Activated naive CD4-positive, alpha-beta T cell treated with anti-CD3 and anti-CD28 coated beads, Interleukin-2, amount 10 ng/mL, durations not matched to agents 7 days and 5 days (primary cell): ENCODE measurements at regions not wholly inside any gene's neighbourhood (a gene's known extent, or its start where the extent isn't known, plus 50 kb on each side); places are given as distances from the start of the nearest gene placed in this dataset.
"Not testable (repeated sequence)": the region's sequence is repeated elsewhere in the genome, so short reads cannot be mapped to it uniquely, and the experiment has no call there.

ENCODE experiments used
- CTCF ChIA-PET: fragments of 350-600 bp; sonication (Branson Sonifier 250); formaldehyde crosslinking; loops from one replicate; lab custom pipeline; 2021; ENCODE audit warnings: antibody characterized with exemption; lab: Charles Lee
- DNase-seq: peaks from one replicate; pipeline ENCODE4 v3.0.0-alpha.2; 2020
- H3K27ac Mint-ChIP-seq: one replicate; pipeline ENCODE4 v1.8.0; 2021; ENCODE audit warnings: mild to moderate bottlenecking, moderate library complexity, mixed read lengths
- H3K27me3 Mint-ChIP-seq: one replicate; pipeline ENCODE4 v1.8.0; 2021; ENCODE audit warnings: mild to moderate bottlenecking, mixed read lengths
- H3K36me3 Mint-ChIP-seq: one replicate; pipeline ENCODE4 v1.8.0; 2021; ENCODE audit warnings: mixed read lengths
- H3K4me1 Mint-ChIP-seq: one replicate; pipeline ENCODE4 v1.8.0; 2021; ENCODE audit warnings: mixed read lengths
- H3K4me3 Mint-ChIP-seq: one replicate; pipeline ENCODE4 v1.8.0; 2021; ENCODE audit warnings: mild to moderate bottlenecking, moderate library complexity, mixed read lengths
- H3K9me3 Mint-ChIP-seq: one replicate; pipeline ENCODE4 v1.8.0; 2021; ENCODE audit warnings: mixed read lengths

DNA sequence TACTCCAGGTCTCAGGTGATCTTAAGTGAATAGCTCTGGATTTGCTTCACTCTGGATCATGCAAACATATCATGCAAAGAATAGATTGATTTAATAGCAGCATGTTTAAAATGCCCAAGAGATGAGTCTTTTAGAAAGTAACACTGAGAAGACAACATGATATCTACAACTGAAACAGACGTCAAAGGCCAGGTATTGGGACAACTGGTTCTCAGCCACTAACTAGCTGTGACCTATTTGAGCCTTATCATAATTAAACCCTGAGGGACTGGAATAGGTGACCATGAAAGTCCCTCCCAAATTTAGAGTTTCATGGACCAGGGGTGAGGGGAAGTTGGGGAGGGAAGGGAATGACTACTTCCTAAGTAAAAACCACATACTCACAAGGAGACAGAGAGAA, 95.7 kb downstream of the NIBAN1 start:
- Mint-ChIP-seq H3K4me1 (peaks cover 6% of the 10 kb centered on the region), H3K9me3 (no peaks in the 10 kb centered on the region), H3K27ac (no peak overlapping the region), H3K4me3 (no peak overlapping the region), H3K36me3 (peaks cover 22% of the 10 kb centered on the region), H3K27me3 (peaks cover 3% of the 10 kb centered on the region)
- no peak for DNase-seq
- CTCF ChIA-PET = no interaction called here

DNA sequence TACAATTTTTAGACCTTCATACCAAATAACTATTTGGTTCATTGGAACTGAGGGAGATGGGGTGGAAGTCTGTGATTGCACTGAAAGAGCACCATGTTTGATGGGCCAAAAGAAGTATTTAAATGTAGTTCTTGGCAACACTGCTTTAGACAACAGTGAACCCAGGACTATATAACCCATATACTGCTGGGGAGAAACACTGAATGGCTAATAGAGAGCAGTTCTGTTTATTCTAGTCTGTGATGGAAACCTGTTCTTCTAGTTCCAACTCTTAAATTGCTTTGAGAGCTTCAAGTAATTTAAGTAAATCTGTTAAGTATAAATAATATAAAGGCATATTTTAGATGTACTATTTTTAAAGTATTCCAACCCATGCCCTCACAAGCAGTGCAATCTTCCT, 96.3 kb downstream of the NIBAN1 start:
- DNase-seq = no peak
- CTCF ChIA-PET = no interaction called here
- Mint-ChIP-seq H3K9me3 (no peaks in the 10 kb centered on the region), H3K4me1 (peaks cover 2% of the 10 kb centered on the region), H3K36me3 (peaks cover 18% of the 10 kb centered on the region), H3K27ac (no peak overlapping the region), H3K4me3 (no peak overlapping the region), H3K27me3 (peaks cover 3% of the 10 kb centered on the region)

DNA sequence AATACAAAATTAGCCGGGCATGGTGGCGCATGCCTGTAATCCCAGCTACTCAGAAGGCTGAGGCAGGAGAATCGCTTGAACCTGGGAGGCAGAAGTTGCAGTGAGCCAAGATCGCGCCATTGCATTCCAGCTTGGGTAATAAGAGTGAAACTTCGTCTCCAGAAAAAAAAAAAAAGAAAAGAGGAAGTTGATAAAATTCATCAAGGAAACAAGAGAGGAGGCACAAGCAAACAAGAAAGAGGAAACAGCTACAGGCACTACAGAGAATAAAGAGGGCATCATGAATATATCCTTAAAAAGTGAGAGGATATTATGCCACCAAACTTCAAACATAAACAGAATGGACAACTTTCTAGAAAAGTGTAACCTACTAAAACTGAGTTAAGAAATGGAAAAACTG, 98.3 kb downstream of the NIBAN1 start:
- H3K4me1 Mint-ChIP-seq, H3K4me3 Mint-ChIP-seq, CTCF ChIA-PET, H3K27ac Mint-ChIP-seq, H3K9me3 Mint-ChIP-seq, DNase-seq, H3K27me3 Mint-ChIP-seq: not testable (repeated sequence)
- peaks cover 23% of the 10 kb centered on the region for H3K36me3 Mint-ChIP-seq

DNA sequence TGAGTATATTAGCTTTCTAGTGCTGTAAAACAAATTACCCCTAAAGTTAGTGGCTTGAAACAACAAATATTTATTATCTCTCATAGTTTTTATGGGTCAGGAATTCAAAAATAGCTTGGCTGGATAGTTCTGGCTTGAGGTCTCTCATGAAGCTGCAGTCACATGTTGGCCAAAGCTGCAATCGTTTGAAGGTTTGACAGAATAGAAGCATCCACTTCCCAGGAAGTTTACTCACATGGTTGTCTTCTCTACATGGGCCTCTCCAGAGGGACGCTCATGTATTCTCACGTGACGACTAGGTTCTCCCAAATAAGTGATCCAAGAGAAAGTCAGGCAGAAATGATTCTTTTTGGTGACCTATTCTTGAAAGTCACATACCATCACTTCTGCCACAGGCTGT, 99.1 kb downstream of the NIBAN1 start:
- no peak for DNase-seq
- no peaks in the 10 kb centered on the region for H3K9me3 Mint-ChIP-seq
- peaks cover 5% of the 10 kb centered on the region for H3K4me1 Mint-ChIP-seq
- peaks cover 24% of the 10 kb centered on the region for H3K36me3 Mint-ChIP-seq
- peaks cover 3% of the 10 kb centered on the region for H3K27me3 Mint-ChIP-seq
- H3K27ac Mint-ChIP-seq = no peak overlapping the region
- no peak overlapping the region for H3K4me3 Mint-ChIP-seq
- CTCF ChIA-PET = interaction anchor here (0.6 to 1.5 kb wide), 2 partner anchors 14 to 107 kb away, joined by 4 to 5 read pairs; no protein-coding TSS in a partner anchor

DNA sequence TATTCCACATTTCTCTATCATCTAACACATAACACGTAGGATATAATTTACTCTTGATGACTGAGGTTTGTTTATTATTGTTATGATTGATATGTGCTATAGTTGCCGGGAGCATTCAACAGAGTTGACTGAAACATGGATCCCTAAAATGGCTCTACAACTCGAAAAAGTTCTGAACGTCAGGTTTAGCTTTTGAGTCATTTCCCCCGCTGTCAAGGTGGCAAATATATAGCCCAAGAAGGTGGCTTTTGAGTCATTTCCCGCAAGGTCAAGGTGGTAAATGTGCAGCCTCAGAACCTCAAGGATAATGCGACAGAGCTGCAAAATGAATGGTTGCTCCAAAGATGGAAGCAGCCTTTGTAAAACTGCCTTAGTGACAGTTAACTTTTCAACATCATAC, 104.0 kb downstream of the NIBAN1 start:
- Mint-ChIP-seq H3K4me3 (no peak overlapping the region), H3K36me3 (peaks cover 30% of the 10 kb centered on the region), H3K27me3 (no peaks in the 10 kb centered on the region), H3K27ac (no peak overlapping the region), H3K4me1 (peaks cover 40% of the 10 kb centered on the region), H3K9me3 (no peaks in the 10 kb centered on the region)
- CTCF ChIA-PET = interaction anchor here (0.5 to 0.9 kb wide), 2 partner anchors 12 to 65 kb away, joined by 3 to 5 read pairs; no protein-coding TSS in a partner anchor
- no peak for DNase-seq

DNA sequence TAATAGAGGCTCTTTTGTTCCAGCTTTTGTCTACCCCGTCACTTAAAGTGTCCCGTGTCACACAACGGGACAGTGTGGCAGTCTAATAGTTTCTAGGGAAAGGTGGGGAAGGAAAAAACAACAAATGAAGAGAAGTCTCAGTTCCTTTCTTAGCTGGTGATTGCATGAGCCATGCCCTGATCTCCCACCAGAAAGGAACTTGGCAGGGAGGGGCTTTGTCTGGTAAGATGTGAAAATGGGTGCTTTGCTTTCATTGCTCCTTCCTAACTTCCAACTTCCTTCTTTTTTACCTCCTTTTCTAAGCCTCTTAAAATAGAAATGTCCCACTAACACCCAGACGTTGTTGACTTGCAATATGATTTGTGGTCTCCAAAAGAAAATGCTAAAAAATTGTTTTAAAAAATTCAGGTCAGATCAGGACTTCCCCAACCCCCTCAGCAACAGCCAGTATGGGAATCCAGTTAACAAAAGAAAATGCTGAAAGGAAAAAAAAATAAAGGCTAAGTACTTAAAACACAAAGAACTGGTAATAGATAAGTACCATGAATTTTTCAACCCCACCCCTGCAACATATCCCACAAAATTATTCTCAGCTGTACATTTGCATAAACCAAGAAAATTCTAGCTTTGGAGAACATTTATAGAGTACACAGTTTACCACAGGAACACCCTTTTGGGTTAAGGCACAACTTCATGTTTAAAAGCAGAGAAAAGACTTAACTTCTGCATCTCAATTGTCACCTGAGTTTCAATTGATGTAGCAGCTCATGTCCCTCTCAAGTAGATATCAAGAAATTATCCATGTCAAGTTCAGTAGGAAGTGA, 106.2 kb downstream of the NIBAN1 start:
- H3K27ac Mint-ChIP-seq = peak overlapping the region; percentile 25
- no peak for DNase-seq
- CTCF ChIA-PET = interaction anchor here (1.5 to 1.8 kb wide), 2 partner anchors 62 to 813 kb away, joined by 4 to 7 read pairs; no protein-coding TSS in a partner anchor
- no peak overlapping the region for H3K4me3 Mint-ChIP-seq
- no peaks in the 10 kb centered on the region for H3K9me3 Mint-ChIP-seq
- peaks cover 42% of the 10 kb centered on the region for H3K4me1 Mint-ChIP-seq
- no peaks in the 10 kb centered on the region for H3K27me3 Mint-ChIP-seq
- peaks cover 31% of the 10 kb centered on the region for H3K36me3 Mint-ChIP-seq

DNA sequence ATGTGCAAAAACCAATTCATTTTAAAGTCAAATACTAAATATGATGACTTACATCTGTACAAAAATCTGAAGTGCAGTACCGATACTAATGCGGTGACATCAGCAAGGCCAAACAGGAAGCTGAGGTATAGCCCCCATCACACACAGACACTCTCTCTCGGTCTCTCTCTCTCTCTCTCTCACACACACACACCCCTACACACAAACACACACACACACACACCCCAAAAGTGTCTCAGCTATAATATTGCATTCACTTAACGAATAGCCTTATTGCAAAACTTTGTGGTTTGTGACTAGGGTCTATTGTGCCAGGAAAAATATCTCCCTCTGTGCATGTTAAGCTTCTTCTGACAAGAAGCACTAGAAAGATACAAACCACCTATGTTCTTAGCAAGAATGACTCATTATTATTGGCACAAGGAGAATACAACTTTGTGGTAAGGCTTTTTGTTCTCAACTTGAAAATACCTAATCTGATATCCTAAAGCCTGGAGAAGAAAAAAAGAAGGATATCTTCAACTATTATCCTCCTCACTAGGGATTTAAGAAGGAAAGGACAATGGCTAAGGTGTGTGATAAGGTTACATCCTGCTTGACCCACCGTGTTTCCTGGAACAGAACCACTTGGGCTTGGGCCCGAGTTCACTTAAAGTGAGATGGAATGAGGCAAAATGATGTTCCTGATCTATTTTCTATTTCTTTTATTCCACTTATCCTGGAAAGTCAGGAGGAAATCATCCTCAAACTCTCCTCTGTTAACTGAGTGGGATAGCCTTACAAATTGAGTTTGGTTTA, 107.1 kb downstream of the NIBAN1 start:
- CTCF ChIA-PET = interaction anchor here (1.8 to 2.0 kb wide), 2 partner anchors 62 to 814 kb away, joined by 4 to 7 read pairs; no protein-coding TSS in a partner anchor
- peak; percentile 61 for DNase-seq
- Mint-ChIP-seq H3K27ac (peak overlapping the region; percentile 47), H3K36me3 (peaks cover 25% of the 10 kb centered on the region), H3K27me3 (peaks cover under 1% of the 10 kb centered on the region), H3K4me1 (peaks cover 42% of the 10 kb centered on the region), H3K9me3 (no peaks in the 10 kb centered on the region), H3K4me3 (peak overlapping the region; percentile 10)

DNA sequence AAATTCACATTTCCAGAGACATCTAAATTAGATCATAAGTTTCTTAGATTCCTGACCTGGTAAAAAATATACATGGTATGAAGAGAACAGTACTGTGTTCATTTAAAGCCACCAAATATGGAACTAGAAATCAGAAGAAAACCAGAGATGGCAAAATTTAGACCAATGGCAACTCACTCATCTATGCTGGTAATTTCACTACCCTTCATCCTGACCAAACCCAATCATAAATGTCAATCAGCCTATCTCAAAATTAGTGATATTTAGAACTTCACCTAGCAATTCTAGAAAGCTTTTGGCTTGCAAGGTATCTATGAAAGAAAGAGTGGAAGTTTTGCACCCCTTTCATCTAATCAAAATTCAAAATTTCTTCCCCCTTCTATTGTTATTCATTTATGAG, 107.7 kb downstream of the NIBAN1 start:
- Mint-ChIP-seq H3K27ac (peak overlapping the region; percentile 47), H3K36me3 (peaks cover 22% of the 10 kb centered on the region), H3K27me3 (peaks cover 5% of the 10 kb centered on the region), H3K4me3 (peak overlapping the region; percentile 10), H3K9me3 (no peaks in the 10 kb centered on the region), H3K4me1 (peaks cover 42% of the 10 kb centered on the region)
- CTCF ChIA-PET = interaction anchor here (2.0 kb wide), 1 partner anchor 61 kb away, joined by 7 read pairs; no protein-coding TSS in a partner anchor
- DNase-seq = no peak

DNA sequence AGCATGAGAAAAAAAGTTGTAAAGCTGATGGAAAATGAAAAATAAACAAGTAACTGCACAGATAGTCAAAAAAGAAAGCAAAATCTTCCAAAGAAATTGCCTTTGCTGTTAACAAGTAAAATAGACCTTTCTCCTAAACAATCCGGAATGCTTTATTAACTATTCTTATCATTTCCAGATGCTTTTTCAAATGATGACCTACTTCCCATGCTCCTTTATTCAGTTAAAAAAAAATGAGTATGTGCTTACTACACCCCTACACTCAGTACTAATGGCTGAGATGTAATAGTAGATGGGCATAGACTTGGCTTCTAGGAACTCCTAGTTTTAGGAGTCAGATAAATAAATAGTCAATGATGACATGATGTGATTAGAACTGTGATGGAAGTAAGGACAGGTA, 108.5 kb downstream of the NIBAN1 start:
- Mint-ChIP-seq H3K27me3 (peaks cover 9% of the 10 kb centered on the region), H3K36me3 (peaks cover 20% of the 10 kb centered on the region), H3K27ac (no peak overlapping the region), H3K9me3 (no peaks in the 10 kb centered on the region), H3K4me3 (no peak overlapping the region), H3K4me1 (peaks cover 42% of the 10 kb centered on the region)
- CTCF ChIA-PET = interaction anchor here (2.0 kb wide), 1 partner anchor 61 kb away, joined by 7 read pairs; no protein-coding TSS in a partner anchor
- DNase-seq = no peak

DNA sequence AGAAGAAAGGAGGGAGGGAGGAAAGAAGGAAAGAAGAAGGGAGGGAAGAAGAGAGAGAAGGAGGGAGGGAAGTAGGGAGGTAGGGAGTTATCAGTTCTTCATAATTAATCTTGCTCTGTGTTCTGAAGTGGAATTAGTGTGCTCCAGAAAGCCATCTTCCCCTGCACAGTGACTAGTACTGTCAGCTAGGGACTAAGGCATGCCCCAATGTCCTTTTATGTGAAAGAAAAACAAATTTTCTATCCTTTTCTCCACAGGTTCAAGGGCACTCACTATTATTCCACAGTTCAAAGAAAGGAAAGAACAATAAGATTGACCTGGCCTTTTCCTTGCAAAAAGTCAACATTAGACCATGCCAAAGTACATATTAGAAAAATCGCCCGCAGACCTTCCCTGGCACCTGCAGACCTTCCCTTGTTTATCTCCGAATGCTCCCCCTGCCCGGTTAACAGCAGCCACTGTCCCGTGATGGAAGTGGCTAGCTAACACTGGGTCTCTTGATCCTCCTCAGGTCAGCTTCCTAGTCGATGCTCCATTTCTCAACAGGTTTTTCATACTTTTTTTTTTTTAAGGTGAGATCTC, 107.2 kb upstream of the EDEM3 start:
- H3K4me3 Mint-ChIP-seq = no peak overlapping the region
- peak overlapping the region; percentile 56 for H3K27ac Mint-ChIP-seq

DNA sequence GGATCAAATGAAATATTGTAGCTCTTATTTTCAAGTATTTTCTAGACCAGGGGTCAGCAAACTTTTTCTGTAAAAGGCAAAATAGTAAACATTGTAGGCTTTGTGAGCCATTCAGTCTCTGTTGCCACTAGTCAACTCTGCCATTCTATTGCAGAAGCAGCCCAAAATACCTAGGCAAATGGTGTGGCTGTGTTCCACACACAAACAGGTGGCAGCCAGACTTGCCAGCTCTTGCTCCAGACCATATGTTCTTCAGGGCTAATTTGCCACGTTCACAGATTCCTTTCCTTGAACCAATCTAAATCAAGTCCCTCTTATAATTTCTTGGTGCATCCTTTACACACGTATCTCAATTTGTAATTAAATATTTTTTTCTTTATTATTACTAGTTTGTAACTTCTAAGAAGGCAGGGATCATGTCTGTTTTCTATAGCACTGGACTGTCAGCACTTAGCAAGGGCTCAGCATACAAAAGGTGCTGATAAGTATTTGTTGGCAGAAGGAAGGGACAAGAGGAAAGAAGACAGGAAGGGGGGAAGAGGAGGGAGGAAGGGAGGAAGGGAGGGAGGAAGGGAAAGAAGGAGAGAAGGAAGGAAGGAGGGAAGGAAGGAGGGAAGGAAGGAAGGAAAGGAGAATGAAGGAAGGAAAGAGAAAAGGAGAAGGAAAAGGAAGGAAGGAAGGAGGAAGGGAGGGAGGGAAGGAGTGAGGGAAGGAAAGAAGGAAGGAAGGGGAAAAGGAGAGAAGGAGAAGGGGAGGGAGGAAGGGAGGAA, 106.5 kb upstream of the EDEM3 start:
- no peak for DNase-seq
- no peak overlapping the region for H3K4me3 Mint-ChIP-seq
- no peaks in the 10 kb centered on the region for H3K9me3 Mint-ChIP-seq
- peaks cover 19% of the 10 kb centered on the region for H3K4me1 Mint-ChIP-seq
- H3K36me3 Mint-ChIP-seq = peaks cover 9% of the 10 kb centered on the region
- peaks cover 9% of the 10 kb centered on the region for H3K27me3 Mint-ChIP-seq
- CTCF ChIA-PET = no interaction called here
- no peak overlapping the region for H3K27ac Mint-ChIP-seq

More for the DNA sequence above, 107.2 kb upstream of the EDEM3 start:
- DNase-seq = no peak
- CTCF ChIA-PET = no interaction called here
- peaks cover 21% of the 10 kb centered on the region for H3K4me1 Mint-ChIP-seq
- peaks cover 9% of the 10 kb centered on the region for H3K27me3 Mint-ChIP-seq
- peaks cover 12% of the 10 kb centered on the region for H3K36me3 Mint-ChIP-seq
- H3K9me3 Mint-ChIP-seq = no peaks in the 10 kb centered on the region

DNA sequence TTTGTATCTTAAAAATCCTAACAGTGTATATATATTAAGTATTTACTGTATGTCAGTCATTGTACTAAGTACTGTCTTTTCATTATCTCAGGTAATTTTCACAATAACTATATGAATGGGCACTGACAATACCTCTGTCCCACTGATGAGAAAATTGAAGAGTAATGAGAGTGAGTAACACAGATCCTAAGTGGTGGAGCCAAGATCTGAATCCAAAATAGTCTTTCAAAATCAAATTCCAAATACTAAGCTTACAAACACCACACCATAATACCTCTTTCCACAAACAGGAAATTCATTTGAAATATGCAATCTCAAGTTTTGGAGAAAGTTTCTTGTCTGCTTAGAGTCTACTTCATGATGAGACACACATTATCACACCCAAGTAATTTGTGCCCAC, 105.9 kb upstream of the EDEM3 start:
- peaks cover 12% of the 10 kb centered on the region for H3K4me1 Mint-ChIP-seq
- CTCF ChIA-PET = no interaction called here
- peaks cover 9% of the 10 kb centered on the region for H3K27me3 Mint-ChIP-seq
- peaks cover 6% of the 10 kb centered on the region for H3K36me3 Mint-ChIP-seq
- H3K4me3 Mint-ChIP-seq = no peak overlapping the region
- no peak overlapping the region for H3K27ac Mint-ChIP-seq
- no peak for DNase-seq
- H3K9me3 Mint-ChIP-seq = no peaks in the 10 kb centered on the region

DNA sequence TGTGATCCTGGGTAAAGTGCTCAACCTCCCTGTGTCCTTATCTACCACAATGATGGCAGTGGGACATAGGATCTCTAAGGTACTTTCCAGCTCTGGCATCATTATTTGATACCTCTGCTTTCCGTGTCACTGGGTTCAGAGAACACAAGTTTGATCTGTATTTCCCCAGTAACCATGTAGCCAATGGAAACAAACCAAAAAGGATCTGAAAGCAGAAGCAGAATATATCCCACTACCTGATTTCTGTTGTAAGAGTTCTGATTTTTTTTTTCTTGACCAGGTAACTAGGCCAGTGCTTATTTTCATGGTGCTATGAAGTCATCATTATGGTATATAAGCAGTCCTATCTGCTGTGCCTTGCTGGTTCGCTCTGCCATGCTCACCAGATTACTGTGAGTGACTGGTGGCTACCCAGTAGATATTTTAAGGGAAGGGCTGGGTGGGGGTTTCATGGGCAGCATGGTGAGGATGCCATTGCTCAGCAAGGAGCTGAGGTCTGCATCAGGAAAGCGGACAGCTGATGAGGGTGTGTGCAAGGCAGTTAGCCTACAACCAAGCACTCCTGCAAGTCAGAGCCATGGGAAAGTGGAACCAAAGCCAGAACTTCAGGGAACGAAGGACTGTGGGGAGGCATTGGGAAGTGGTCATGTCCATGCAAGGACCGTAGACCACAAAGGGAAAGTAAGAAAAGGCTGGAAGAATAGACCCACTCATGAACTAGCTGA, 104.9 kb upstream of the EDEM3 start:
- Mint-ChIP-seq H3K27me3 (peaks cover 9% of the 10 kb centered on the region), H3K4me3 (no peak overlapping the region), H3K36me3 (no peaks in the 10 kb centered on the region), H3K4me1 (peaks cover 10% of the 10 kb centered on the region), H3K27ac (no peak overlapping the region), H3K9me3 (no peaks in the 10 kb centered on the region)
- DNase-seq = no peak
- CTCF ChIA-PET = no interaction called here
